ENCODE measurements at regions not wholly inside any gene's neighbourhood (a gene's known extent, or its start where the extent isn't known, plus 50 kb on each side); places are given as distances from the start of the nearest gene placed in this dataset.

DNA sequence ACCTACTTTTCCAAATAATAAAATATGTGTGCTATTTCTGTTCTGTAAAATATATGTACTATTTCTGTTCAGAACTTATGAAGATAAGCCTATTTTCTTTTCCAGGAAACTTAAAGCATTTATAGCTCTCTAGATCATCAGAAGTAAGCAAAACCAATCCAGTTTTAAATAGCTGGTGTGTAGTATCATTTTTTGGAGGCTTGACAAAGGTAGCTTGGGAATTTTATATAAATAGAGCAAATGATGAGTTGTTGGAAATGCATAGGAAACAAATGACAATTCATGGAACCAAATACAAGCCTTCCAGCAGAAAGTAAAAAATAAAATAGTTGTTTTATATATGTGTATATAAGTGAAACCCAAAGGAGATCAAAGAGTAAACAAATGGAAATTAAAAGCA, 1038.1 kb upstream of the ARRDC3 start:
- DNase-seq (ENCODE audit: low spot score): no peak

GRCh38 chr5:92419261-92419660, 1036.1 kb upstream of the ARRDC3 start:
- DNase-seq (ENCODE audit: low spot score): no peak

DNA sequence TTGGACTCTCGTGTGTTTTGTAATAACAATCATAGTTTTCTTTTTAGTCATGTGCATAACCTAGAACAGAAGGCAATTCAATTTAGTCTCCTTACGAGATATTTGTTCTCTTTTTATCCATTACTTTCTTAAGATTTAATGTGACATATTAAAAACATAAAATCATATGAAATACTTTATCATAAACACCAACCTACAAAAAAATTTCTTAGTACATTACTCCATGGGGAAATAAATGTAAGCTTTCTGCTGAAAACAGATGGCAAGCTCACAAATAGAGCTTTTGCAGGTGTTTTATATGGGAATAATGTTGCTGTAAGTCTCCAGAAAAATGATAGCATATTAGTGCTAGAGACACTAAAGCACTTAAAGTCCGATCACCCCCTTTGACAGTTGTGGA, 1035.2 kb upstream of the ARRDC3 start:
- no peak for DNase-seq (ENCODE audit: low spot score)

DNA sequence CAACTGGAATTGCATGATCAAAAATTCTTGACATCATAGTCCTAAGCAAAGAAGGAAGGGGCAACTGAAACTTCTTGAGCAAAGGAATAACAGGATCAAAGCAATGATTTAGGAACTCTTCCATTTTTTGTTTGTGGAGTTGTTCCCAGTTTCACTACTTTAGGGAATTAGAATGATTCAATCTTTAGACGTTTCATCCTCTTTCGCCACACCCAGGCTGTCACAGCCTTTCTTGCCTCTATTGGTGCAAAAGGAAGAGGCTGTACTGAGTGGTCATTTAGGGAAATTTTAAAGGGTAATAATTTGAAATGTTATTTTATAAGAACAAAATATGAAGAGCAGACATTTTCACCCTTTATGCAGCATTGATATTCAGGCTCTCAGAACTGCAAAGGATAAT, 1026.0 kb upstream of the ARRDC3 start:
- no peak for DNase-seq (ENCODE audit: low spot score)

DNA sequence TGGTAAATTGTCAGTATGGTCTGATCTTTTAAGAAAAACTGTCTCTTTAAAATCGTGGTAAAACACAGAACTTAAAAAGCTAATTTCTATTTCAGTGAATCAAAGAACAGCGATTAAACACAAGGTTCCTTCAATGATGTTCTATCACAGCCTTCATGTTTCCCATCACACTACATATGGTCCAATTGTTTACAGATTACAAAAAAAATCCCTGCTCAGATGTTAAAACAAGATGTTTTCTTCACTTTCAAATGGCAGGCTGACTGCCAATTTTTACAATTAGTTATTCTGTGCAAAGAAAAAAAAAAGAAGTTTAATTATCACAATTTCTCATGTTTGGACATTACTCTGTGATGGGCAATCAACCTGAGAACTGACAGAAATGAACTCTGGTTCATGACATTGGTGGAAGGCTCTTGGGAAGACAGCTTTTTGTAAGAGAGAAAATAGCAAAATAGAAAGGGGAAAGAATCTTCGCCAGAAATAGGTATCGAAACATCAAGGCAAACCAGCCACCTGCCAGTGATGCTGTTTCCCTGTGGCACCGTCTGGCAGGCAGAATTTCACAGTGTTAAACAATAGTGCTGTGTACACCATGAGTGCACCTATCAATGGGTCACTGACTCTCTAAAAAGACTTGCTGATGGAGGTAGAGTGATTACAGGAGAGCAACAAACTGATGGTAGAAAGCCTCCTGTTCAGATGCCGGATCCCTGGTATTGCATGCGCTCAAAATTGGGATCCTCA, 1020.0 kb upstream of the ARRDC3 start:
- no peak for DNase-seq (ENCODE audit: low spot score)

DNA sequence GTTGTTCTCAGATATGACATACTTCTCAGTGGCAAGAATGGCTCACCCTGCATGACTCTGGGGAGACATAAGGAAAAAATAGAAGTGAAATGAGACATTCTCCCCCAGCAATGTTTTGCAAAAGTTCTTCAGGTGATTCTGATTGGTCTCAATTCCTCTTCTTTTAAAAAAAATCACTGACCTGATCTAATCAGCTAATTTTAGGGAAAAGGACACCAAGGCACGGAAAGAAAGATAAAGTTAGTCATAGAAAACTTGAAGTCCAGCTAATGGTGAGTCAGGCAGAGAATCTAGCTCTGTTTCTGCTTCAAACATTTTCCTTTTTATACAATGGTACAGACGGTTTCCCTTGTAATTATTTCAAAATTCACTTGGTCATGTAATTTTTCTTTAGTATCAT, 1018.9 kb upstream of the ARRDC3 start:
- DNase-seq (ENCODE audit: low spot score): no peak

DNA sequence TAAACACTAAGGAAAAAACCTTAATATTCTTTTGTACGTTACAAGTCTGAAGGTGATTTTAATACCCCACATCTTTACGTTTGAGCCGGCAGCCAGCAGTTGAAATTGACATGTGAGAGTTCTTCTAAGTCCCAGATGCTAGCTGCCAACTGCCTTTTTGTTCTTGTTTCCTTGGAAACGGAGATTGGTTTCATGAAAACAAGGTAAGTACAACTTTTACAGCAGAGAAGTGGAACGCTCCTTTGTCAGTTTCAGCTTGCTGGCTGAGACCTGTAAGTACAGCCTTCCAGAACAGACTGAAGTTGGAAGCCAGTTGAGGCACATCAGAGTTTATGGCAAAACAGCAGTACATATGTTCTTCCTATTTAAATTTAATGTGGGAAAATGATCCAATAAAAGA, 1018.4 kb upstream of the ARRDC3 start:
- no peak for DNase-seq (ENCODE audit: low spot score)

- no peak for DNase-seq (ENCODE audit: low spot score)
Observed at GRCh38 chr5:92394936-92395335, 1011.8 kb upstream of the ARRDC3 start.

GRCh38 chr5:92390657-92391056, 1007.5 kb upstream of the ARRDC3 start:
- no peak for DNase-seq (ENCODE audit: low spot score)

DNA sequence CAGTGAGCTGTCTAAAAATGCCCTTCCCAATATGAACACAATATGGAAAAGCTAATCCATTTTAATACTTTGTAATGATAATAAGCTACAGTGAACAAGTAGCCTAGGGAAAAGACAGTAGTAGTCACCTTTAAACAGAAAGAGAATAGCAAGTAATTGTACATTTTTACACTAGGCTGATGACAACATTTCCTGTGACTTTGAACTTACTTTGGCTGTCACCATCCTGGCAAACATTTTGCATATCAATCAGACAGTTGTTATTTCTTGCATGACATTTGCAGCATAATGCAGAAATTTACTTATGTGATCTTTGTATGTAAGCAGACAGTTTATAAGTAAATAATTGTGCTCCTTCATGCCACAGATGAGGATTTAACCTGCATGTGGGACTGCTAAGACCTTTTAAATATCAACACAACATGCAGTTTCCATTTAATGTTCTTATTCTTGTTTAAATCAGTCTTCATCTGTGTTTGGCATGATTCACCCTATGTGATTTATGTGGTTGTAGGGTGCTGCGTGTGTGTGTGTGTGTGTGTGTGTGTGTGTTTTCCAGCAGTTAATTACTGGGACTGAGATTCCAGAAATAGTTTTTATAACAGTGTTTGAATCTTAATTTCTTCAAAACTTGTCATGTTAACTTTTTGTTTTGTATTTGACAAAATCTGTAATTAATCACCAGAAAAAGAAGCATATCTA, 997.1 kb upstream of the ARRDC3 start:
- DNase-seq (ENCODE audit: low spot score): no peak

- DNase-seq (ENCODE audit: low spot score): no peak
Observed at GRCh38 chr5:92378966-92379611, 996.0 kb upstream of the ARRDC3 start.

DNA sequence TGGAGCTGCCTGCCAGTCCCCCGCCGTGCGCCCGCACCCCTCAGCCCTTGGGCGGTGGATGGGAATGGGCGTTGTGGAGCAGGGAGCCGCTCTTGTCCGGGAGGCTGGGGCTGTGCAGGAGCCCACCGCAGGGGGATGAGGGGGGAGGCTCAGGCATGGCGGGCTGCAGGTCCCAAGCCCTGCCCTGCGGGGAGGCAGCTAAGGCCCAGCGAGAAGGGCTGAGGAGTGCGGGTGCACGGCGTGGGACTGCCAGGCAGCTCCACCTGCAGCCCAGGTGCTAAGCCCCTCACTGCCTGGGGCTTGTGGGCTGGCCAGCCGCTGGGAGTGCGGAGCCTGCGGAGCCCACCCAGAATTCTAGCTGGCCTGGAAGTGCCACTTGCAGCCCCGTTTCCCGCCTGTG, 991.7 kb upstream of the ARRDC3 start:
- DNase-seq (ENCODE audit: low spot score): no peak

- DNase-seq (ENCODE audit: low spot score): no peak
Observed at GRCh38 chr5:92372766-92373165, 989.6 kb upstream of the ARRDC3 start.

- peak; percentile 63 for DNase-seq (ENCODE audit: low spot score)
Observed at GRCh38 chr5:92371889-92372235, 988.7 kb upstream of the ARRDC3 start.

DNA sequence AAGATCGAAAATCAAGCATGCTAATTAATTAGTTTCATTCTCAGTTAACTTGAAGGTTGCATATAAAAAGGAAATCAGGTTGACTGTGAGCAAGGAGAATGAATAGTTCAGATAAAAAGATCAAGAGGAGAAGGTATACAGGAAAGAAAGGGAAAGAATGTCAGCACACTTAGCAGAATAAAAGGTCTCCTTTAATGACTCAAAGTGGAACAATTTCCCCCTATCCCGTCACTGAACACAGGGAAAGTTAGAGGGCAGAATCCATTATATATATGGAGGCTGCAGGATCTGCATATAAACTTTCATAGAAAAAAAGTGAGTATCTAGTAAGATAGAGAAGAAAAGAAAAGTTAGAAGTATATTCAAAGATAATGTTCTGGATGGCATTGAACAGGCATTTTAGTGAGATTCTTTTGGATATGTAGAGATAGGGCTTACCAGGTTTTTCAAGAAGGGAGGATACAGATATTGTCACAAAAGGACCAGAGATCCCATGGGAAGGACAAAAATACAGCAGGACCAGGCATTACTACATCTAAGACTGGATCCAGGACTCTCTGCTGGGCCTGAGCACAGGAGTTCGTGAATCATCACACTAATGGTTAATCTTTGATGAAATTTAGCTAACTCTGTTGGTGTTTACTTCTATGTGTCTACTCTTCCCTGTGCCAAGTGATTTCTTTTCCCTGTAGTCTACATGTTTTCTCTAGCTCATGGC, 988.2 kb upstream of the ARRDC3 start:
- peak; percentile 49 for DNase-seq (ENCODE audit: low spot score)

GRCh38 chr5:92370032-92370431, 986.9 kb upstream of the ARRDC3 start:
- DNase-seq (ENCODE audit: low spot score): no peak

- DNase-seq (ENCODE audit: low spot score): no peak
Observed at GRCh38 chr5:92369587-92369986, 986.5 kb upstream of the ARRDC3 start.

- DNase-seq (ENCODE audit: low spot score): no peak
Observed at GRCh38 chr5:92364986-92365550, 982.0 kb upstream of the ARRDC3 start.

- DNase-seq (ENCODE audit: low spot score): peak; percentile 82
Observed at GRCh38 chr5:92353107-92354030, 970.3 kb upstream of the ARRDC3 start.

GRCh38 chr5:92337772-92338234, 954.7 kb upstream of the ARRDC3 start:
- DNase-seq (ENCODE audit: low spot score): no peak

GRCh38 chr5:92332039-92332438, 948.9 kb upstream of the ARRDC3 start:
- no peak for DNase-seq (ENCODE audit: low spot score)
